Endothelial cell (in vitro differentiated cells): ENCODE measurements at regions not wholly inside any gene's neighbourhood (a gene's known extent, or its start where the extent isn't known, plus 50 kb on each side); places are given as distances from the start of the nearest gene placed in this dataset.

Source experiments
- DNase-seq: peaks from one replicate; pipeline ENCODE4 v3.0.0; 2021; ENCODE audit warnings: low spot score
- H3K27ac Mint-ChIP-seq: one replicate; pipeline ENCODE4 v1.8.0; 2021; ENCODE audit warnings: mixed read lengths, inconsistent platforms; ENCODE audit not compliant: unreplicated experiment
- H3K27me3 Mint-ChIP-seq: one replicate; pipeline ENCODE4 v1.8.0; 2021; ENCODE audit warnings: mild to moderate bottlenecking, moderate library complexity, mixed read lengths, inconsistent platforms; ENCODE audit not compliant: unreplicated experiment
- H3K36me3 Mint-ChIP-seq: one replicate; pipeline ENCODE4 v1.8.0; 2021; ENCODE audit warnings: mild to moderate bottlenecking, low read depth, mixed read lengths, inconsistent platforms; ENCODE audit not compliant: unreplicated experiment
- H3K4me1 Mint-ChIP-seq: one replicate; pipeline ENCODE4 v1.8.0; 2021; ENCODE audit warnings: mild to moderate bottlenecking, mixed read lengths, inconsistent platforms; ENCODE audit not compliant: unreplicated experiment
- H3K4me3 Mint-ChIP-seq: one replicate; pipeline ENCODE4 v1.8.0; 2021; ENCODE audit warnings: mild to moderate bottlenecking, mixed read lengths, inconsistent platforms; ENCODE audit not compliant: unreplicated experiment
- H3K9me3 Mint-ChIP-seq: one replicate; pipeline ENCODE4 v1.8.0; 2021; ENCODE audit warnings: mixed read lengths, inconsistent platforms; ENCODE audit not compliant: unreplicated experiment
- CTCF ChIP-seq: fragments of 200-600 bp; sonication (generic); IDR thresholded peaks from one replicate; pipeline ENCODE4 v1.5.0; 2021; ENCODE audit warnings: antibody characterized with exemption; ENCODE audit not compliant: unreplicated experiment

GRCh38 chr13:104996022-104996421 is 1539.4 kb downstream of the EFNB2 start:
- no peaks in the 10 kb centered on the region for H3K9me3 Mint-ChIP-seq
- H3K4me3 Mint-ChIP-seq, result no peak overlapping the region
- no peak overlapping the region for H3K27ac Mint-ChIP-seq
- H3K4me1 Mint-ChIP-seq, result no peaks in the 10 kb centered on the region
- TF ChIP-seq CTCF, result no peak
- peaks cover 2% of the 10 kb centered on the region for H3K27me3 Mint-ChIP-seq
- H3K36me3 Mint-ChIP-seq, result no peaks in the 10 kb centered on the region
- DNase-seq, result no peak

- H3K27ac Mint-ChIP-seq, result no peak overlapping the region
- H3K9me3 Mint-ChIP-seq, result no peaks in the 10 kb centered on the region
- DNase-seq, result no peak
- no peaks in the 10 kb centered on the region for H3K36me3 Mint-ChIP-seq
- no peak for TF ChIP-seq CTCF
- H3K27me3 Mint-ChIP-seq, result no peaks in the 10 kb centered on the region
- no peaks in the 10 kb centered on the region for H3K4me1 Mint-ChIP-seq
- no peak overlapping the region for H3K4me3 Mint-ChIP-seq
These were observed 1541.8 kb downstream of the EFNB2 start for GRCh38 chr13:104993708-104994107.

GRCh38 chr13:104987621-104988020 is 1547.8 kb downstream of the EFNB2 start:
- Mint-ChIP-seq H3K27ac (no peak overlapping the region), H3K4me3 (no peak overlapping the region), H3K9me3 (no peaks in the 10 kb centered on the region), H3K27me3 (no peaks in the 10 kb centered on the region), H3K36me3 (no peaks in the 10 kb centered on the region), H3K4me1 (peaks cover 12% of the 10 kb centered on the region)
- TF ChIP-seq CTCF, result no peak
- no peak for DNase-seq

GRCh38 chr13:104984296-104984818 is 1551.1 kb downstream of the EFNB2 start:
- no peak for DNase-seq
- TF ChIP-seq CTCF, result no peak
- Mint-ChIP-seq H3K36me3 (no peaks in the 10 kb centered on the region), H3K4me3 (no peak overlapping the region), H3K4me1 (peaks cover 12% of the 10 kb centered on the region), H3K9me3 (no peaks in the 10 kb centered on the region), H3K27ac (peak overlapping the region; percentile 72), H3K27me3 (no peaks in the 10 kb centered on the region)

GRCh38 chr13:104983601-104984000 is 1551.9 kb downstream of the EFNB2 start:
- Mint-ChIP-seq H3K36me3 (no peaks in the 10 kb centered on the region), H3K9me3 (no peaks in the 10 kb centered on the region), H3K27ac (no peak overlapping the region), H3K4me3 (no peak overlapping the region), H3K4me1 (peaks cover 12% of the 10 kb centered on the region), H3K27me3 (no peaks in the 10 kb centered on the region)
- TF ChIP-seq CTCF, result no peak
- DNase-seq, result no peak
